ENCODE measurements at regions not wholly inside any gene's neighbourhood (a gene's known extent, or its start where the extent isn't known, plus 50 kb on each side); places are given as distances from the start of the nearest gene placed in this dataset.

DNA sequence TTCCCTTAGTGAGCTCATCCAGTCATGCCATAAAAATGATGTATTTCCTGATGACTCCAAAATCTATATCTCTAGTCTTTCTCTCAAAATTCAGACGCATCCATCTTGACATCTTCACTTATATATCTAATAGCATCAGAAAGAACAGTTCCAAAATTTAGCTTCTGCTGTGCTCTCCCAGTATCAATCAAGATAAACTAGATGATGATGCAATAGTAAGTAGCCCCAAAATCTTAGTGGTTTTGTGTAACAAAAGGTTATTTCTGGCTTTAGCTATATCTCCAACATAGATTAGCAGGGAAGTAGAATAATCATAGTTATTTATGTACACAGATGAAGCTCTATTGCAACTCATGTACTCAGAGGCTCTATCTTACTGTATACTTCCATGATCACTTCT is 382.5 kb upstream of the ADGRL3 start:
- Mint-ChIP-seq H3K4me1 (no peaks in the 10 kb centered on the region), H3K36me3 (no peaks in the 10 kb centered on the region), H3K4me3 (no peak overlapping the region), H3K9me3 (no peaks in the 10 kb centered on the region), H3K27me3 (ENCODE audit: low read depth) (no peaks in the 10 kb centered on the region), H3K27ac (no peak overlapping the region)
- TF ChIP-seq NR2C2 (CRISPR knock-in tag; IDR thresholded peaks at IDR 0.05), result no peak
- no peak for TF ChIP-seq FOXK1 (CRISPR knock-in tag; IDR thresholded peaks at IDR 0.05)
- no peak for TF ChIP-seq ZNF416 (CRISPR knock-in tag; IDR thresholded peaks at IDR 0.05)
- no peak for TF ChIP-seq IRF1 (CRISPR knock-in tag; IDR thresholded peaks at IDR 0.05)
- no peak for TF ChIP-seq RELA (CRISPR knock-in tag; IDR thresholded peaks at IDR 0.05; ENCODE audit: borderline replicate concordance)
- TF ChIP-seq ZNF396 (CRISPR knock-in tag; IDR thresholded peaks at IDR 0.05; ENCODE audit: borderline replicate concordance), result no peak
- TF ChIP-seq, protein P1, sequence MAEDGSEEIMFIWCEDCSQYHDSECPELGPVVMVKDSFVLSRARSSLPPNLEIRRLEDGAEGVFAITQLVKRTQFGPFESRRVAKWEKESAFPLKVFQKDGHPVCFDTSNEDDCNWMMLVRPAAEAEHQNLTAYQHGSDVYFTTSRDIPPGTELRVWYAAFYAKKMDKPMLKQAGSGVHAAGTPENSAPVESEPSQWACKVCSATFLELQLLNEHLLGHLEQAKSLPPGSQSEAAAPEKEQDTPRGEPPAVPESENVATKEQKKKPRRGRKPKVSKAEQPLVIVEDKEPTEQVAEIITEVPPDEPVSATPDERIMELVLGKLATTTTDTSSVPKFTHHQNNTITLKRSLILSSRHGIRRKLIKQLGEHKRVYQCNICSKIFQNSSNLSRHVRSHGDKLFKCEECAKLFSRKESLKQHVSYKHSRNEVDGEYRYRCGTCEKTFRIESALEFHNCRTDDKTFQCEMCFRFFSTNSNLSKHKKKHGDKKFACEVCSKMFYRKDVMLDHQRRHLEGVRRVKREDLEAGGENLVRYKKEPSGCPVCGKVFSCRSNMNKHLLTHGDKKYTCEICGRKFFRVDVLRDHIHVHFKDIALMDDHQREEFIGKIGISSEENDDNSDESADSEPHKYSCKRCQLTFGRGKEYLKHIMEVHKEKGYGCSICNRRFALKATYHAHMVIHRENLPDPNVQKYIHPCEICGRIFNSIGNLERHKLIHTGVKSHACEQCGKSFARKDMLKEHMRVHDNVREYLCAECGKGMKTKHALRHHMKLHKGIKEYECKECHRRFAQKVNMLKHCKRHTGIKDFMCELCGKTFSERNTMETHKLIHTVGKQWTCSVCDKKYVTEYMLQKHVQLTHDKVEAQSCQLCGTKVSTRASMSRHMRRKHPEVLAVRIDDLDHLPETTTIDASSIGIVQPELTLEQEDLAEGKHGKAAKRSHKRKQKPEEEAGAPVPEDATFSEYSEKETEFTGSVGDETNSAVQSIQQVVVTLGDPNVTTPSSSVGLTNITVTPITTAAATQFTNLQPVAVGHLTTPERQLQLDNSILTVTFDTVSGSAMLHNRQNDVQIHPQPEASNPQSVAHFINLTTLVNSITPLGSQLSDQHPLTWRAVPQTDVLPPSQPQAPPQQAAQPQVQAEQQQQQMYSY (CRISPR knock-in tag; IDR thresholded peaks at IDR 0.05), result no peak
- TF ChIP-seq, protein P2, sequence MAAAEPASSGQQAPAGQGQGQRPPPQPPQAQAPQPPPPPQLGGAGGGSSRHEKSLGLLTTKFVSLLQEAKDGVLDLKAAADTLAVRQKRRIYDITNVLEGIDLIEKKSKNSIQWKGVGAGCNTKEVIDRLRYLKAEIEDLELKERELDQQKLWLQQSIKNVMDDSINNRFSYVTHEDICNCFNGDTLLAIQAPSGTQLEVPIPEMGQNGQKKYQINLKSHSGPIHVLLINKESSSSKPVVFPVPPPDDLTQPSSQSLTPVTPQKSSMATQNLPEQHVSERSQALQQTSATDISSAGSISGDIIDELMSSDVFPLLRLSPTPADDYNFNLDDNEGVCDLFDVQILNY (CRISPR knock-in tag; IDR thresholded peaks at IDR 0.05), result no peak
- TF ChIP-seq ZNF671 (CRISPR knock-in tag; IDR thresholded peaks at IDR 0.05), result no peak
- no peak for TF ChIP-seq HMGA2 (CRISPR knock-in tag; IDR thresholded peaks at IDR 0.05)
- TF ChIP-seq, protein P3, sequence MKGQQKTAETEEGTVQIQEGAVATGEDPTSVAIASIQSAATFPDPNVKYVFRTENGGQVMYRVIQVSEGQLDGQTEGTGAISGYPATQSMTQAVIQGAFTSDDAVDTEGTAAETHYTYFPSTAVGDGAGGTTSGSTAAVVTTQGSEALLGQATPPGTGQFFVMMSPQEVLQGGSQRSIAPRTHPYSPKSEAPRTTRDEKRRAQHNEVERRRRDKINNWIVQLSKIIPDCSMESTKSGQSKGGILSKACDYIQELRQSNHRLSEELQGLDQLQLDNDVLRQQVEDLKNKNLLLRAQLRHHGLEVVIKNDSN (CRISPR knock-in tag; IDR thresholded peaks at IDR 0.05), result no peak
- no peak for TF ChIP-seq ELF4 (CRISPR knock-in tag; IDR thresholded peaks at IDR 0.05; ENCODE audit: low read depth)
- TF ChIP-seq PREB (CRISPR knock-in tag; IDR thresholded peaks at IDR 0.05; ENCODE audit: borderline replicate concordance), result no peak
- TF ChIP-seq JAZF1 (CRISPR knock-in tag; IDR thresholded peaks at IDR 0.05), result no peak
- no peak for TF ChIP-seq ZNF423 (CRISPR knock-in tag; IDR thresholded peaks at IDR 0.05)
- TF ChIP-seq FOXJ3 (CRISPR knock-in tag; IDR thresholded peaks at IDR 0.05; ENCODE audit: borderline replicate concordance), result no peak
- TF ChIP-seq, protein P4, sequence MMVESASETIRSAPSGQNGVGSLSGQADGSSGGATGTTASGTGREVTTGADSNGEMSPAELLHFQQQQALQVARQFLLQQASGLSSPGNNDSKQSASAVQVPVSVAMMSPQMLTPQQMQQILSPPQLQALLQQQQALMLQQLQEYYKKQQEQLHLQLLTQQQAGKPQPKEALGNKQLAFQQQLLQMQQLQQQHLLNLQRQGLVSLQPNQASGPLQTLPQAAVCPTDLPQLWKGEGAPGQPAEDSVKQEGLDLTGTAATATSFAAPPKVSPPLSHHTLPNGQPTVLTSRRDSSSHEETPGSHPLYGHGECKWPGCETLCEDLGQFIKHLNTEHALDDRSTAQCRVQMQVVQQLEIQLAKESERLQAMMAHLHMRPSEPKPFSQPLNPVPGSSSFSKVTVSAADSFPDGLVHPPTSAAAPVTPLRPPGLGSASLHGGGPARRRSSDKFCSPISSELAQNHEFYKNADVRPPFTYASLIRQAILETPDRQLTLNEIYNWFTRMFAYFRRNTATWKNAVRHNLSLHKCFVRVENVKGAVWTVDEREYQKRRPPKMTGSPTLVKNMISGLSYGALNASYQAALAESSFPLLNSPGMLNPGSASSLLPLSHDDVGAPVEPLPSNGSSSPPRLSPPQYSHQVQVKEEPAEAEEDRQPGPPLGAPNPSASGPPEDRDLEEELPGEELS (CRISPR knock-in tag; IDR thresholded peaks at IDR 0.05), result no peak
- TF ChIP-seq, protein P5, sequence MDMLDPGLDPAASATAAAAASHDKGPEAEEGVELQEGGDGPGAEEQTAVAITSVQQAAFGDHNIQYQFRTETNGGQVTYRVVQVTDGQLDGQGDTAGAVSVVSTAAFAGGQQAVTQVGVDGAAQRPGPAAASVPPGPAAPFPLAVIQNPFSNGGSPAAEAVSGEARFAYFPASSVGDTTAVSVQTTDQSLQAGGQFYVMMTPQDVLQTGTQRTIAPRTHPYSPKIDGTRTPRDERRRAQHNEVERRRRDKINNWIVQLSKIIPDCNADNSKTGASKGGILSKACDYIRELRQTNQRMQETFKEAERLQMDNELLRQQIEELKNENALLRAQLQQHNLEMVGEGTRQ (CRISPR knock-in tag; IDR thresholded peaks at IDR 0.05), result no peak
- TF ChIP-seq E2F4 (CRISPR knock-in tag; IDR thresholded peaks at IDR 0.05; ENCODE audit: borderline replicate concordance, low read depth), result no peak
- no peak for TF ChIP-seq NR3C1 (CRISPR knock-in tag; conservative IDR thresholded peaks at IDR 0.05; ENCODE audit: low read depth)
- ChIA-PET CTCF (interaction anchor here (1.1 kb wide), 1 partner anchor 12 kb away, joined by 5 read pairs; no protein-coding TSS in a partner anchor), POLR2A (no interaction called here)
- no peak for ATAC-seq
- DNase-seq (ENCODE audit: low spot score), result no peak

Data from WTC11 (cell line).